HCT116 (cell line): ENCODE measurements at regions not wholly inside any gene's neighbourhood (a gene's known extent, or its start where the extent isn't known, plus 50 kb on each side); places are given as distances from the start of the nearest gene placed in this dataset.

Experiments used
- CTCF ChIP-seq, 3 experiments: fragments of 200-600 bp in 1 of 3; sonication (generic) in 1 of 3; IDR thresholded peaks in 2 of 3; conservative IDR thresholded peaks in 1 of 3; 2 replicates each; pipeline ENCODE4 v1.5.1; 2012 to 2017; ENCODE audit warnings: low read depth in 2 of 3, low read length in 2 of 3, antibody characterized with exemption in 1 of 3, borderline replicate concordance in 1 of 3, control low read depth in 1 of 3, mild to moderate bottlenecking in 1 of 3, mixed read lengths in 1 of 3, mixed run types in 1 of 3, moderate library complexity in 1 of 3; ENCODE audit not compliant: insufficient read depth in 1 of 3
- EGR1 ChIP-seq: IDR thresholded peaks from 2 replicates; pipeline ENCODE4 v1.6.1; 2012; ENCODE audit warnings: low read depth
- POLR2A ChIP-seq: IDR thresholded peaks from 2 replicates; pipeline ENCODE4 v1.7.0; 2011; ENCODE audit warnings: borderline replicate concordance; ENCODE audit not compliant: insufficient read depth, insufficient read length; ENCODE audit errors: extremely low read depth
- POLR2AphosphoS5 ChIP-seq: IDR thresholded peaks from 2 replicates; pipeline ENCODE4 v1.6.1; 2011; ENCODE audit warnings: mild to moderate bottlenecking, low read depth, low read length, moderate library complexity
- YY1 ChIP-seq: IDR thresholded peaks from 2 replicates; pipeline ENCODE4 v1.6.1; 2011; ENCODE audit warnings: low read length, low read depth, moderate library complexity, mild to moderate bottlenecking; ENCODE audit not compliant: insufficient replicate concordance; ENCODE audit errors: extremely low read depth

- no peak for TF ChIP-seq EGR1
- TF ChIP-seq YY1: no peak
- no peak for TF ChIP-seq CTCF (IDR thresholded peaks at IDR 0.05 in 2 of 3, conservative IDR thresholded peaks at IDR 0.05 in 1 of 3; ENCODE audit: borderline replicate concordance in 1 of 3, insufficient read depth in 1 of 3, low read depth in 2 of 3, low read length in 2 of 3)
- no peak for TF ChIP-seq POLR2A
- TF ChIP-seq POLR2AphosphoS5: no peak
Observed at GRCh38 chr1:232169436-232169835, 460.5 kb downstream of the SIPA1L2 start.
